ENCODE measurements at regions not wholly inside any gene's neighbourhood (a gene's known extent, or its start where the extent isn't known, plus 50 kb on each side); places are given as distances from the start of the nearest gene placed in this dataset.
A peak's percentile ranks its signal among the peaks of the same experiment; 100 is the strongest.
"Not testable (repeated sequence)": the region's sequence is repeated elsewhere in the genome, so short reads cannot be mapped to it uniquely, and the experiment has no call there.

DNA sequence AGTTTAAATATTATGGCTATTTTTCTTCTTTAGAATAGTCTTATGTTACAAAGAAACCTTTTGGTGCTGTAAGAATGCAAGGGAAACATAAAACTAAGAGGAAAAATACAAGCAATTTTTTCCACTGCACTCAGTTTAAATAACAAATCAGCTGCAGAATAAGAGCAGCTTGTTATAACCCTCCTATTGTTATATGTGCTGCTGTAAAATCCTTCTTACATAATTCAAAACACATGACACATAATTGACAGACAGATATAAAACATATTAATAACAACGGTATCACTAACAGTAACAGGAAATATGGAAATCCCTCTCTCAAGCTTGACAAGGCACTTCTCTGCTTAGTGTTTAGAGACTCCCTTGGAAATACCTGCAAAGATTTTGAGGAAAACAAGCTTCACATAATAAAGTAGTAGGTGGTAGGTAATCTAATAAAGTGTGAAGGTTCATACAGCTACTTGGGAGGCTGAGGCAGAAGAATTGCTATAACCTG is 385.3 kb upstream of the HS3ST1 start:
- H4K20me1 ChIP-seq (ENCODE audit: insufficient read depth): no peaks in the 10 kb centered on the region
- no peaks in the 10 kb centered on the region for H3K79me2 ChIP-seq (ENCODE audit: low read depth)
- no peaks in the 10 kb centered on the region for H3K9me2 ChIP-seq (ENCODE audit: insufficient read depth)
- H3K9me3 ChIP-seq (ENCODE audit: insufficient read depth, low read depth): no peaks in the 10 kb centered on the region
- TF ChIP-seq, protein P1, sequence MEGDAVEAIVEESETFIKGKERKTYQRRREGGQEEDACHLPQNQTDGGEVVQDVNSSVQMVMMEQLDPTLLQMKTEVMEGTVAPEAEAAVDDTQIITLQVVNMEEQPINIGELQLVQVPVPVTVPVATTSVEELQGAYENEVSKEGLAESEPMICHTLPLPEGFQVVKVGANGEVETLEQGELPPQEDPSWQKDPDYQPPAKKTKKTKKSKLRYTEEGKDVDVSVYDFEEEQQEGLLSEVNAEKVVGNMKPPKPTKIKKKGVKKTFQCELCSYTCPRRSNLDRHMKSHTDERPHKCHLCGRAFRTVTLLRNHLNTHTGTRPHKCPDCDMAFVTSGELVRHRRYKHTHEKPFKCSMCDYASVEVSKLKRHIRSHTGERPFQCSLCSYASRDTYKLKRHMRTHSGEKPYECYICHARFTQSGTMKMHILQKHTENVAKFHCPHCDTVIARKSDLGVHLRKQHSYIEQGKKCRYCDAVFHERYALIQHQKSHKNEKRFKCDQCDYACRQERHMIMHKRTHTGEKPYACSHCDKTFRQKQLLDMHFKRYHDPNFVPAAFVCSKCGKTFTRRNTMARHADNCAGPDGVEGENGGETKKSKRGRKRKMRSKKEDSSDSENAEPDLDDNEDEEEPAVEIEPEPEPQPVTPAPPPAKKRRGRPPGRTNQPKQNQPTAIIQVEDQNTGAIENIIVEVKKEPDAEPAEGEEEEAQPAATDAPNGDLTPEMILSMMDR (conservative IDR thresholded peaks at IDR 0.05): no peak
- no peak for TF ChIP-seq EZH2 (IDR thresholded peaks at IDR 0.05; ENCODE audit: low read depth)
- no peaks in the 10 kb centered on the region for H3F3A ChIP-seq (ENCODE audit: insufficient read depth, low read depth)
- H3K4me1 ChIP-seq (replicated peaks; ENCODE audit: insufficient read depth): no peaks in the 10 kb centered on the region
- ChIA-PET CTCF (no interaction called here), POLR2A (ENCODE audit: unreplicated experiment) (no interaction called here)
- H3K4me2 ChIP-seq: no peak overlapping the region
- no peaks in the 10 kb centered on the region for H3K36me3 ChIP-seq (ENCODE audit: low read depth)
- intact Hi-C loops (cut with micrococcal nuclease; ENCODE audit: unreplicated experiment): no loop called here
- no peak overlapping the region for H2AFZ ChIP-seq
- H3K27me3 ChIP-seq (ENCODE audit: insufficient read depth, low read depth): no peaks in the 10 kb centered on the region
- no peak for DNase-seq
- BruUV-seq (replicated peaks): no TSS peak
- H3K27ac ChIP-seq: no peak overlapping the region
- H3K4me3 ChIP-seq: no peak overlapping the region

DNA sequence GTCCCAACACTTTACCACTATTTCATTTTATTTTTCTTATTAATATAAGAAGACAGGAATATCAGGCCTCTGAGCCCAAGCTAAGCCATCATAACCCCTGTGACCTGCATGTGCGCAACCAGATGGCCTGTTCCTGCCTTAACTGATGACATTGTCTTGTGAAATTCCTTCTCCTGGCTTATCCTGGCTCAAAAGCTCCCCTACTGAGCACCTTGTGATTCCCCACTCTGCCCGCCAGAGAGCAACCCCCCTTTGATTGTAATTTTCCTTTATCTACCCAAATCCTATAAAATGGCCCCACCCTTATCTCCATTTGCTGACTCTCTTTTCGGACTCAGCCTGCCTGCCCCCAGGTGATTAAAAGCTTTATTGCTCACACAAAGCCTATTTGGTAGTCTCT is 382.8 kb upstream of the HS3ST1 start:
- H3K9me2 ChIP-seq (ENCODE audit: insufficient read depth); BruUV-seq (replicated peaks); H3F3A ChIP-seq (ENCODE audit: insufficient read depth, low read depth); H2AFZ ChIP-seq; H4K20me1 ChIP-seq (ENCODE audit: insufficient read depth); H3K4me2 ChIP-seq; H3K27me3 ChIP-seq (ENCODE audit: insufficient read depth, low read depth); H3K27ac ChIP-seq; H3K79me2 ChIP-seq (ENCODE audit: low read depth); POLR2A ChIA-PET (ENCODE audit: unreplicated experiment); CTCF ChIA-PET; H3K4me1 ChIP-seq (replicated peaks; ENCODE audit: insufficient read depth); intact Hi-C loops (cut with micrococcal nuclease; ENCODE audit: unreplicated experiment); H3K36me3 ChIP-seq (ENCODE audit: low read depth); DNase-seq; H3K9me3 ChIP-seq (ENCODE audit: insufficient read depth, low read depth); H3K4me3 ChIP-seq: not testable (repeated sequence)

DNA sequence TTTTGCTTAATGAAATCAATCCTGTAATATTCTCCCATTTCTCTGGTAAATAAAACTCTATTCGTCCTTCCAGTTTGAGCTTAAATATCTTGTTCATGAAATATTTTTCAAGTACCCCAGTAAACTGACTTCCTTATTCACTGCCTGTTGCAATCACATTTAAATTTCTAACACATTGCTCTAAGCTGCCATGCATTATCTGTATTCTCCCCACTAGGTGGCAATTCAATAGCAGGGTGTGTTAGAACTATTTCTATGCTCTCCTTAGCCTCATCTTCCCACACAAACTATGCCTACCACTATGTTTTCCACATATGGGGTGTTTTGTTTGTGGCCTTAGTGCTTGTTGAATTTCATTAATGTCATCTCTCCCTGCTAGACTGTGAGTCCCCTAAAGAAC is 377.1 kb upstream of the HS3ST1 start:
- no peaks in the 10 kb centered on the region for H3F3A ChIP-seq (ENCODE audit: insufficient read depth, low read depth)
- ChIA-PET CTCF (interaction anchor here (0.6 kb wide), 1 partner anchor 289 kb away, joined by 6 read pairs; no protein-coding TSS in a partner anchor), POLR2A (ENCODE audit: unreplicated experiment) (no interaction called here)
- no peaks in the 10 kb centered on the region for H3K9me2 ChIP-seq (ENCODE audit: insufficient read depth)
- H3K9me3 ChIP-seq (ENCODE audit: insufficient read depth, low read depth): no peaks in the 10 kb centered on the region
- no peaks in the 10 kb centered on the region for H3K79me2 ChIP-seq (ENCODE audit: low read depth)
- H2AFZ ChIP-seq: no peak overlapping the region
- H3K36me3 ChIP-seq (ENCODE audit: low read depth): no peaks in the 10 kb centered on the region
- no peaks in the 10 kb centered on the region for H4K20me1 ChIP-seq (ENCODE audit: insufficient read depth)
- H3K4me2 ChIP-seq: no peak overlapping the region
- H3K27ac ChIP-seq: no peak overlapping the region
- no peaks in the 10 kb centered on the region for H3K4me1 ChIP-seq (replicated peaks; ENCODE audit: insufficient read depth)
- no peak for DNase-seq
- BruUV-seq (replicated peaks): no TSS peak
- no peak overlapping the region for H3K4me3 ChIP-seq
- no peaks in the 10 kb centered on the region for H3K27me3 ChIP-seq (ENCODE audit: insufficient read depth, low read depth)
- intact Hi-C loops (cut with micrococcal nuclease; ENCODE audit: unreplicated experiment): no loop called here
- TF ChIP-seq EZH2 (IDR thresholded peaks at IDR 0.05; ENCODE audit: low read depth): no peak
- TF ChIP-seq, protein P1 (conservative IDR thresholded peaks at IDR 0.05): peak; percentile 61

Measured in PC-9 (cell line).